SKM-1 treated with dmso at 0.1 percent for 144 hours (cell line): ENCODE measurements at regions not wholly inside any gene's neighbourhood (a gene's known extent, or its start where the extent isn't known, plus 50 kb on each side); places are given as distances from the start of the nearest gene placed in this dataset.
"Not testable (repeated sequence)": the region's sequence is repeated elsewhere in the genome, so short reads cannot be mapped to it uniquely, and the experiment has no call there.

Experiments used
- DNase-seq: peaks from one replicate; lab custom pipeline; 2025; ENCODE audit not compliant: unreplicated experiment; lab: John Stamatoyannopoulos, UW

DNA sequence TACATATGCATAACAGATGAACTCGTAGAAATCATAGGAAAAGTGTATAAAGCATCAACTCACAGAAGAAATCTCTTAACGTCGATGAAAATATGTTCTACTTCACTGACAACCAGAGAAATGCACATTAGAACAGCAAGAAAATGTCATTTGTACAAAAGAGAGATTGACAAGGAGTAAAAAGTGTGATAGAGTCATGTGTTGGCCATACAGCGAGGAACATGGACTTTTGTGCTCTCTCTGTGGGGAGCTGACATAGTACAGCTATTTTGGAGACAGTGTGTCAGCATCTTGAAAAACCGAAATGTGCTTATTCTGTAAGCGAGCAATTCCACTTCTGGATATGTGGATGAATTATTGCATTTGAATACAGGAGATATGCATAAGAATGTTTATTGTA lies 477.9 kb downstream of the ICE1 start:
- DNase-seq = no peak

GRCh38 chr5:5899716-5900115 lies 477.2 kb downstream of the ICE1 start:
- no peak for DNase-seq

DNA sequence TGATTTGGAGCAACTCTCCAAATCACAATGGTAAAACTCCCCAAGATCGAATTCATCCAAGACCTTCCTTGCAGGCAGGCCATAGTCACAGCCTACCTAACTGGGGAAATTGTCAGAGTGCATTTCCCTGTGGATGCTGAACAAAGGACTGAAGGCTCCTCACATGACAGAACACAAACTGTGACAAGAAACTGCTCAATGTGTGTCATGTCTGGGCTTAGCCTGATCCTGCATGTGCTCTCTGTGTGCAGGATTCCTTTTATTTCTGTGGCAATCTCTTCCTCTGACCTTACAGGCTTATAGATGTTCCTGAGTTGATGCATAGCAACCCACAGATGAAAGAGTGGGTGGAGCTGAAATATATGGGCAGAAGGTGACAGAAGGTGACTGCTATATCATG lies 465.8 kb downstream of the ICE1 start:
- DNase-seq = no peak

DNA sequence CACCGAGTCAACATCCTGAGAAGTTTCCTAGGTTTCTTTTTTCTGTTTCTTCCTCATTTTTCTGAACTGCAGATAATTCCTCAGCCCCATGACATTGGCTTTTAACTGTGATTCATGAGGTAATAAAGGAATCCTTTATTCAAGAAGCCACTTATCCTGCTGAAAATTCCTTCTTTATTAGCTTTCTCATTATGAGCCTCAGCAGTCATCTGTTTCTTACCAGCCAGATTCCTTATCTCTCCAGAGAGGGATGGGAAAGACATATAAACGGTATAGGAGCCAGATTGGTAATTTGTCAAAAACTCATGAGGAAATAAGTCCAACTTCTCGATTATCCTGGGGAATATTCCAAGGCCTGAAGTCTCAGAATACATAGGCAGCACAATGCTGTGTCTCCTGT lies 465.4 kb downstream of the ICE1 start:
- DNase-seq = no peak

GRCh38 chr5:5886812-5887486 lies 464.5 kb downstream of the ICE1 start:
- no peak for DNase-seq

- no peak for DNase-seq
Observed at GRCh38 chr5:5886353-5886752, 463.9 kb downstream of the ICE1 start.

DNA sequence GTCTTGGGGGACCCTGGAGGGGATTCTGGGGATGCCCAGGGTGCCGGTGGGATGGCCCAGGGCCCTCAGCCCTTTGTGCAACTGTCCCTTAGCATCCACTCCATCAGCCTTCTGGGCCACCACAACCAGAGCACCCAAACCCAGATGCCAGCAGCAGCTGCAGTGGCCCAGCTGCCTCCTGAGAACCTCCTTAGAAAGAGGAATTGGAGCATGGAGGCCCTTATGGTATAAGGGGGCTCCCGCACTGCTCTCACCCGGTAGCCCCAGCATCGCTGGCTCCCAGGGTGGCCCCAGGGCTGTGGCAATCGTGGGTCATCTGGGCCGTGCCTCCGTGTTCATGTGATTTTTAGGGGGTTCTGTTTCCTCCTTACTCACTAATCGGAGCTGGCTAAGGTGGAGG lies 463.3 kb downstream of the ICE1 start:
- DNase-seq = no peak

- no peak for DNase-seq
Observed at GRCh38 chr5:5884593-5884992, 462.1 kb downstream of the ICE1 start.

GRCh38 chr5:5883562-5883961 lies 461.1 kb downstream of the ICE1 start:
- no peak for DNase-seq

DNA sequence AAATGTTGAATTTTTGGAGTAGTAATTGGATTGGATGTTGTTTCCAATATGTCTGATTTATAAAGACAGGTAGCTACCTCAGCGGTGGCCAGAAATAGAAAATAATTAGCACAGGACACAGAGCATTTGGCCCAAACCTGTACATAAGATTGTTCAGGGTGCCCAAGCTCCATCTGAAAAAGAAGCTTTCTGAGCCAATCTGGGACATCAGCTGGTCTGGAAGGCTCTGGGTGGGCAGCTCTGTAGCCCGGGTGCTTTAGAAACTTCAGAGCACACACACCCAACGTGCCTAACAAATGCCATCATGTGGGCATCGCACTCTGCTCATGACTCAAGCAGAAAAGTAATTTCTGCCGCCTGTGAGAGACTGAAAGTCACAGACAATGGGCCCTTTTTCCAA lies 460.7 kb downstream of the ICE1 start:
- no peak for DNase-seq

DNA sequence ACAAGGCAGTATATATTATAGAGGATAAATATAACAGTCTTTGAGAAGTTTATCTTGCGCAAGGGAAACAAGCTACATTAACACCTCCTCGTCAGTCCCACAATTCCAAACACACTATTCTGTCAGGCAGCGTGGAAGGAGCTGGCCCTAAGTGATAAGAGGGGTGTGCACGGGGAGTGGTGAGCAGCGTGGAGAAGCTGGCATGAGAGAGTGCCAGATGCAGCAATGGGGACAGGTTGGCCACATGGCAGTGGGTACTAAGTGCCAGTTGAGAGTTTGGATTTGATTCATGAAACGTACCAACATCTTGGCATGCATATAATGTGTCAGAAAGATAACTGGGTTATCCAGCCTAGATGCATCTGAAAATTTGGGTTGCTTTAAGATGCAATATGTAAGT lies 460.2 kb downstream of the ICE1 start:
- DNase-seq = no peak

DNA sequence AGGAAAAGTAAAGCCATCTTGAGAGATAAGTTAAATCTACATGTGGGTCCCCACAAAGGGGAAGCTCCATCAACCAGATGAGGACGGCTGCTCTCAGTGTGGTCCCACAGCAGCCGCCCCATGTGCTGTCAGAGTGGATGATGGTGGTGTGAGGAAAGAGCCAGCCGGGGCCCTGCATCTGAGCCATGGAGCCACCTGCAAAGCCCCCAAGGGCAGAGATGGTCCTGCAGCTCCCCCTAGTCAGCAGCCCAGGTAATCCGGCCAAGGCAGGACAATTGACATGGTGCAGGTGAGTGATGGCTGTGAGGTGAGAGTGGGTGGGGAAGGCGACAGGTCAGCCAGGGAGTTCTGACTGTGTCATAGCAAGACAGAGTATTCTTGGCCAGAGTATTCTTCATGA lies 458.8 kb downstream of the ICE1 start:
- DNase-seq = no peak

- DNase-seq = no peak
Observed at GRCh38 chr5:5880077-5880763, 457.7 kb downstream of the ICE1 start.

- DNase-seq = no peak
Observed at GRCh38 chr5:5857396-5857795, 434.9 kb downstream of the ICE1 start.

DNA sequence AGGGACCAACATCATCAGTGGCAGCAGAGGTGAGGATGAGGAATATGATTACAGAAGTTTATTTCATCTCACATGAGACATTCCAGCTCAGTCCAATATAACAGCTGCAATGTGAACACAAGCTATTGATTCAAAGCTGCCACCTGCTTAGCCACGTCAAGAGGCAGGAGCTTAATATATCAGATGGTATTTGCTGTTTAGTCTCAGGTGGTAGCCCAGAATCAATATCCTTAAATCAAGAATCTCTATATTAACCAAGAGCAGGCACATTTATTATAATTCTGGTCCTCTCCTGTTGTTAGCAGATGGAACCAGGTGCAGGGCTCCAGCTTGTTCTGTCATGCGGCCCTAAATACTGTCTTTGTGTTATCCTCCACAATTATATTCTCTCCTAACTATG lies 431.6 kb downstream of the ICE1 start:
- DNase-seq = no peak

DNA sequence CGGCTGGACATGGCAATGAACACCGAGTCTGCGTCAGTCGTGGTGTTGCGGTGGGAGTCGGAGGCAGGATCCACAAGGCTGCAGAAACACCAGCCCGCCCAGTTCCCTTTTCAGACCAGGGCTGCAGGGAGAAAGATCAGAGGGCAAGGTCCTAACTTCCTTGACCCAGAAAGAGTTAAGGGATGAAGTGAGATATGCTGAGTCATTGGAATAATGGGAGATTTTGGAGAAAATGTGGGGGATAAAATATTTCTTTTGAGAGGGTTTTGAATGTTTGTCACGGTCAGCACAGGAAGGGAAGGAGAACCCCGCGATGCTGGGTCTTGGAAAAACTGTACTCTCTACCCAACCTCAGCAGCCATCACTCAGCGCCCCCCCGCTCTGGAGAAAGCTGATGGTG lies 416.0 kb downstream of the ICE1 start:
- DNase-seq = no peak

- not testable (repeated sequence) for DNase-seq
Observed at GRCh38 chr5:5831622-5832021, 409.1 kb downstream of the ICE1 start.

DNA sequence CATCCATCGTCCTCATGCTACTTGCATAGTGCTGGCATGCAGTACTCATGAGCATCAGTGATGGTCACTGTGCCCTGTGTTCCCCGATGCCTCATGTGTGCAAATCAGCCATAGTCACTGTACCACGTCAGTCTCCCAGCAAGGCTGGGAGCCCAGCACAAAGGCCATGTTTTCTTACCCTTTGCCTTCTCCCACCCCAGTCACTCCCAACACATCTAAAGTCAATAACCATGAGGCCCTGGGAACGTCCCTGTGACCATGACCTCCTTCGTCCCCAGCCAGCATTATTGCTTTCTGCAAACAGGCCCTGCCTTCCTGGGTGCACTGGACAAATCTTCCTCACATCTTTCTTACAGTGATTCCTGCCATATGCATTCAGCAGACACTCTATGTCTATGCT lies 406.1 kb downstream of the ICE1 start:
- no peak for DNase-seq

- DNase-seq = no peak
Observed at GRCh38 chr5:5826911-5827310, 404.4 kb downstream of the ICE1 start.

GRCh38 chr5:5822729-5823257 lies 400.3 kb downstream of the ICE1 start:
- no peak for DNase-seq

DNA sequence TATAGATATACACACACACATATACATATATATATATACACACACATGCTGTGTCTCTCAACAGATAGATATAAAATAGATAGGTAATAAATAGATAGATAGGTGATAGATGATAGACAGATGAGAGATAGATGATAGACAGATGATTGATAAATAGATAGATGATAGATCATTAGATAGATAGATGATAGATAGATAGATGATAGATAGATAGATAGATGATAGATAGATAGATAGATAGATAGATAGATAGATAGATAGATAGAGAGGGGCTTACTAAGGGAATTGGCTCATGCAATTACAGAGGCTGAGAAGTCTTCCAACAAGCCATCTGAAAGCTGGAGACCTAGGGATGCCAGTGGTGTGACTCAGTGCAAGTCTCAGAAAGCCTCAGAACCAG lies 394.5 kb downstream of the ICE1 start:
- no peak for DNase-seq

GRCh38 chr5:5813441-5813840 lies 391.0 kb downstream of the ICE1 start:
- no peak for DNase-seq

DNA sequence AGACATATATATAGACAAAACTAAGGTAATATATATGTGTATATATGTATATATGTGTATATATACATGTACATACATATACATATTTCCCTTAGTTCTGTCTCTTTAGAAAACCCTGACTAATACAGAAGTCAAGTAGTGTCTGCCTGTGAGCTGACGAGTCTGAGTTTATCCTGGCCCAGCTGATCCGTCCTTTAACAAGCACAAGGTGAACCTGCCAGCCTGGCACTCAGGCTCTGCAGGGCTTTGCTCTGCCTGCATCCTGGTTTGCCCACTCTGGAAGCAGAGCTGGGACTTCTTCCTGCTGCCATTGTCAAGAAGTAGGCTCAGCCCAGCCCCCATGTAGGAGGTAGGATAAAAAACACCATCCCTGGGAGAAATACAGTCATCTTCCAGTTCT lies 388.0 kb downstream of the ICE1 start:
- no peak for DNase-seq
